DOHH2 (cell line): ENCODE measurements at regions not wholly inside any gene's neighbourhood (a gene's known extent, or its start where the extent isn't known, plus 50 kb on each side); places are given as distances from the start of the nearest gene placed in this dataset.

ENCODE experiments used
- H3F3A ChIP-seq: fragments of 200-600 bp; sonication (generic), shearing (Covaris generic); 2 replicates; pipeline ENCODE4 v1.6.0; 2016; ENCODE audit warnings: antibody characterized with exemption, mild to moderate bottlenecking; ENCODE audit not compliant: control insufficient read depth, insufficient read depth
- H3K27ac ChIP-seq: fragments of 200-600 bp; sonication (generic); 2 replicates; pipeline ENCODE4 v1.5.1; 2014; ENCODE audit warnings: low read depth, mild to moderate bottlenecking, low read length, moderate library complexity
- H3K27me3 ChIP-seq: fragments of 200-600 bp; sonication (generic); 2 replicates; pipeline ENCODE4 v1.6.1; 2014; ENCODE audit warnings: mild to moderate bottlenecking, low read length, mixed read lengths; ENCODE audit not compliant: control insufficient read depth
- H3K36me3 ChIP-seq: fragments of 200-600 bp; sonication (generic); 2 replicates; pipeline ENCODE4 v1.6.1; 2014; ENCODE audit warnings: mild to moderate bottlenecking, low read length, moderate library complexity, mixed read lengths; ENCODE audit not compliant: control insufficient read depth
- H3K4me1 ChIP-seq: fragments of 200-600 bp; sonication (generic); 2 replicates; pipeline ENCODE4 v1.6.1; 2014; ENCODE audit warnings: mild to moderate bottlenecking, low read length, mixed read lengths; ENCODE audit not compliant: control insufficient read depth
- H3K4me2 ChIP-seq: fragments of 200-600 bp; sonication (generic); 2 replicates; pipeline ENCODE4 v1.6.0; 2014; ENCODE audit warnings: mild to moderate bottlenecking, low read length, moderate library complexity
- H3K4me3 ChIP-seq: fragments of 200-600 bp; sonication (generic); 2 replicates; pipeline ENCODE4 v1.5.1; 2014; ENCODE audit warnings: mild to moderate bottlenecking, low read length, mixed read lengths
- H3K79me2 ChIP-seq: fragments of 200-600 bp; sonication (generic); 2 replicates; pipeline ENCODE4 v1.6.1; 2014; ENCODE audit warnings: mild to moderate bottlenecking, low read length, mixed read lengths; ENCODE audit not compliant: control insufficient read depth
- H3K9me2 ChIP-seq: fragments of 200-600 bp; sonication (generic); replicated peaks from 2 replicates; pipeline ENCODE4 v1.6.1; 2014; ENCODE audit warnings: mild to moderate bottlenecking, low read length, mixed read lengths; ENCODE audit not compliant: control insufficient read depth
- H3K9me3 ChIP-seq: fragments of 200-600 bp; sonication (generic); 2 replicates; pipeline ENCODE4 v1.6.1; 2014; ENCODE audit warnings: antibody characterized with exemption, low read length, mixed read lengths; ENCODE audit not compliant: control insufficient read depth, insufficient read depth
- H4K20me1 ChIP-seq: fragments of 200-600 bp; sonication (generic); 2 replicates; pipeline ENCODE4 v1.6.0; 2014; ENCODE audit warnings: low read depth, mild to moderate bottlenecking, antibody characterized with exemption, low read length, moderate library complexity; ENCODE audit not compliant: control insufficient read depth, insufficient read depth
- EZH2phosphoT487 ChIP-seq: fragments of 200-600 bp; sonication (generic); IDR thresholded peaks from 2 replicates; pipeline ENCODE4 v1.6.1; 2017; ENCODE audit warnings: borderline replicate concordance, mild to moderate bottlenecking, antibody characterized with exemption, low read length, moderate library complexity, mixed read lengths
- TF ChIP-seq, protein P1 (sequence below): fragments of 200-600 bp; sonication (generic); IDR thresholded peaks from one replicate; pipeline ENCODE4 v1.5.1; 2014; ENCODE audit warnings: antibody characterized with exemption, mild to moderate bottlenecking, low read depth, low read length; ENCODE audit not compliant: poor library complexity, severe bottlenecking

DNA sequence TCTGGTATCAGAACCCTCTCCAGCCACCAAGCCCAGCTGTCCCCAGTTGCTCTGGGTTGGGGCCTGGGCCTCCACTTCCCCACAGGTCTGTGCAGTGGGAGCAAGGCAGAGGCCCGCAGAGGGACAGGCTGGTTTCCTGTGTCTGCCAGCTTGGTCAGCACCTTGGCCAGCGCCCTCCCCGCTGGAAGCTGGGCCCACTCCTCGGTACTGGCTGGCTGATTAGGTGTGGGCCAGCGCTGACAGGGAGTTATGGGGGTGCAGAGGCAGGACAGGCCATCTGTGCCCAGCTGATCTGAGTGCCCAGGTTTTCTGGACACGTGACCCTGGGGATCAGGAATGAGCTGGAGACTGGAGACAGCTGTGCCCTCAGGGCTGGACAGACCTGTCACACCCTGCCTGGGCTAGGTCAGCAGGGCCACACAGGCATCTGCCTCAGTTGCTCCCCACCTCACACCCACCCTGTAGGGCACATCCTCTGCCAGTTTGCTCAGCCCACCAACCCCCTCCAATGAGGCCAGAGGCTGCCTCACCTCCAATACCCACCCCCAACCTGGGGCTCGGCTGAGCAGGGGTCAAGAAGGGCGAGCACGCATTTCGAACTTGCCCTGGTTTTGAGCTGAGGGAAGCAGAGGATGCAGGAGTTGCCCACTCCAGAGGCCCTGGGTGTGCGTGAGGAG, 175.3 kb downstream of the IGLL1 start:
- no peaks in the 10 kb centered on the region for H3K36me3 ChIP-seq
- H3F3A ChIP-seq, result no peaks in the 10 kb centered on the region
- no peak overlapping the region for H3K4me2 ChIP-seq
- no peak overlapping the region for H3K4me3 ChIP-seq
- no peaks in the 10 kb centered on the region for H3K27me3 ChIP-seq
- H3K9me3 ChIP-seq, result no peaks in the 10 kb centered on the region
- no peak for TF ChIP-seq EZH2phosphoT487
- TF ChIP-seq, protein P1, sequence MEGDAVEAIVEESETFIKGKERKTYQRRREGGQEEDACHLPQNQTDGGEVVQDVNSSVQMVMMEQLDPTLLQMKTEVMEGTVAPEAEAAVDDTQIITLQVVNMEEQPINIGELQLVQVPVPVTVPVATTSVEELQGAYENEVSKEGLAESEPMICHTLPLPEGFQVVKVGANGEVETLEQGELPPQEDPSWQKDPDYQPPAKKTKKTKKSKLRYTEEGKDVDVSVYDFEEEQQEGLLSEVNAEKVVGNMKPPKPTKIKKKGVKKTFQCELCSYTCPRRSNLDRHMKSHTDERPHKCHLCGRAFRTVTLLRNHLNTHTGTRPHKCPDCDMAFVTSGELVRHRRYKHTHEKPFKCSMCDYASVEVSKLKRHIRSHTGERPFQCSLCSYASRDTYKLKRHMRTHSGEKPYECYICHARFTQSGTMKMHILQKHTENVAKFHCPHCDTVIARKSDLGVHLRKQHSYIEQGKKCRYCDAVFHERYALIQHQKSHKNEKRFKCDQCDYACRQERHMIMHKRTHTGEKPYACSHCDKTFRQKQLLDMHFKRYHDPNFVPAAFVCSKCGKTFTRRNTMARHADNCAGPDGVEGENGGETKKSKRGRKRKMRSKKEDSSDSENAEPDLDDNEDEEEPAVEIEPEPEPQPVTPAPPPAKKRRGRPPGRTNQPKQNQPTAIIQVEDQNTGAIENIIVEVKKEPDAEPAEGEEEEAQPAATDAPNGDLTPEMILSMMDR, result no peak
- no peaks in the 10 kb centered on the region for H3K9me2 ChIP-seq
- H3K4me1 ChIP-seq, result peaks cover 4% of the 10 kb centered on the region
- H3K79me2 ChIP-seq, result no peaks in the 10 kb centered on the region
- no peaks in the 10 kb centered on the region for H4K20me1 ChIP-seq
- H3K27ac ChIP-seq, result no peak overlapping the region

DNA sequence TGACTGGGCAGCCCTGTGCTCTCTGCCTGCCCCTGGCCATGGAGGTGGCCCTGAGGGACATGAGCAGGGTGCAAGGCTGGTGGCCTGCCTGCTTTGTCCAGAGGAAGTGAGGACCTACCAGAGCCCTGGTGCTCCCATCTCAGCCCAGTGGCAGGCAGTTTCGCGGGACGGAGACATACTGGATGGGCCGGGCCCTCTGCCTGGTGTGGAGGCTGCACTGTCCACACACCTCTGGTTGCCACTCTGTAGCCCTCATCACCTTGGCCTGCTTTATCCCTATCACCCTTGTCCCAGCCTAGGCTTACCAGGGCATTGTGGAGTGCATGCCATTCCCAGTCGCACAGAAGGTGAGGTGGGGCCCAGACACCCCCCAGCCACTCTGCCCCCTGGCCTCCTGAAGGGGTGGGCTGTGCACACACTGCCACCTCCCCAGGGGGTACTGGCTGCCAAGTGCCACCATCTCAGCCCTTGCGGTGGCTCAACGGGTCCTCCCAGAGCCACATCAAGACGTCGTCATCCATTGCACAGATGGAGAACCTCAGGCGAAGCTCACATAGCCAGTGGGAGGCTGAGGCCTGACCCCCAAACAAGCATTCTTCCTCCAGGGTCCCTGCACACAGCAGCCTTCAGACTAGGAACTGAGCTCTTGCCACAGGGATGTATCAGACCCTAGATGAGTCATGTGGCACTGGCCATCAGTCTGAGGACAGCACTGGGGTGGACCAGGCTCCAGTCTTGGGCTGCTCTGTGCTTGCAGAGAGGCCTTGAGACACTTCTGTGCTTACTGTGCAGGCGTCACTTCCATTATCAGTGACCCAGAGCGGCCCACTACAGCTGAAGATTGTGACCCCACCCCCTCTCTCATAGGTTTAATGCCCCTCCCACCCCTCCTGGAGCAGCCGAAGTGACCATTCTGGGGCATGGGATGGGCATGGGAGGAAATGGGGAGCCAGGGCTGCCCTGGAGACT, 176.1 kb downstream of the IGLL1 start:
- Histone ChIP-seq H3K9me3 (no peaks in the 10 kb centered on the region), H3K4me2 (no peak overlapping the region), H3K4me1 (peaks cover 4% of the 10 kb centered on the region), H3K27ac (no peak overlapping the region), H3K9me2 (no peaks in the 10 kb centered on the region), H3K36me3 (no peaks in the 10 kb centered on the region), H3K4me3 (no peak overlapping the region), H3K27me3 (no peaks in the 10 kb centered on the region), H3K79me2 (no peaks in the 10 kb centered on the region), H3F3A (no peaks in the 10 kb centered on the region), H4K20me1 (no peaks in the 10 kb centered on the region)
- no peak for TF ChIP-seq EZH2phosphoT487
- TF ChIP-seq, protein P1, result no peak

DNA sequence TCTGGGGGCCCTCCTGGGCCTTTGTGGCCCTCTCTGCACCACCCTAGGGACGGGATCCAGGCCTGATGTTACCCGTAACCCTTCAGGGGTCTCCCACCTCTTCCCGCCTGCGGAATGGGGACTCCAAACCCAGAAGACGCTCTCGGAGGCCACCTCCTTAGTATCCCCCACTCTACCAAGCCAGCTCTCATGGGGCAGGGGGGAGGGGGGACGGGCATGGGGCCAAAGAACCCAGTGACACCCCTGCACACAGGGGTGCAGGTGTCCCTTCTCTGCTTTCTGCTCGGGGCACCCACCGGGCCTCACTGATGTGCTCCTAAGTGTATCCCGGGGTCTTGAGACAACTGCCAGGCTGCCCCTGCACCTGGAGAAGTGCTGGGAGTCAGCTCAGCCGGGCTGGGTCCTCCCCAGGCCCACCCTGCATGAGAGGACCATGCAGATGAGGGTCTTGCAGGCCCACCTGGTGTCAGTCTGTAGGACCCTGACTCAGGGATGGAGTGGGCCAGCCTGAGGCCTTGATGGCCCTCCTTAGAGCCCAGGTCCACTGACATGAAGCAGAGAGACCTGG, 176.9 kb downstream of the IGLL1 start:
- TF ChIP-seq, protein P1, result no peak
- no peak for TF ChIP-seq EZH2phosphoT487
- no peaks in the 10 kb centered on the region for H3K9me3 ChIP-seq
- no peaks in the 10 kb centered on the region for H3K27me3 ChIP-seq
- no peaks in the 10 kb centered on the region for H3K36me3 ChIP-seq
- no peaks in the 10 kb centered on the region for H3K79me2 ChIP-seq
- peaks cover 4% of the 10 kb centered on the region for H3K4me1 ChIP-seq
- peak overlapping the region; percentile 35; the same call in 1 of the 2 replicates for H3K4me3 ChIP-seq
- no peaks in the 10 kb centered on the region for H3K9me2 ChIP-seq
- H4K20me1 ChIP-seq, result no peaks in the 10 kb centered on the region
- no peaks in the 10 kb centered on the region for H3F3A ChIP-seq
- H3K27ac ChIP-seq, result no peak overlapping the region
- H3K4me2 ChIP-seq, result peak overlapping the region; percentile 46
